ENCODE measurements at regions not wholly inside any gene's neighbourhood (a gene's known extent, or its start where the extent isn't known, plus 50 kb on each side); places are given as distances from the start of the nearest gene placed in this dataset.
"Not testable (repeated sequence)": the region's sequence is repeated elsewhere in the genome, so short reads cannot be mapped to it uniquely, and the experiment has no call there.

- no peak overlapping the region for H3K27ac ChIP-seq
- H3K27me3 ChIP-seq = peaks cover 0 to 3% (median 0%) of the 10 kb centered on the region in 7 donors
- H3K4me3 ChIP-seq = peak overlapping the region in 9 of 10 donors; percentile 8 to 57 (median 48)
- DNase-seq (peak; percentile 51 to 60), ATAC-seq (peak; percentile 48 to 86 (median 71))
- H3K9me3 ChIP-seq = no peaks in the 10 kb centered on the region
- TF ChIP-seq CTCF (IDR thresholded peaks at IDR 0.05) = peak in 8 of 9 donors; percentile 15 to 60 (median 42)
- no peaks in the 10 kb centered on the region for H3K36me3 ChIP-seq
- 18 to 22% methylated on average over 43 to 46 of the region's 46 CpGs for WGBS, 2 donors
- intact Hi-C loops (cut with DNase I) = no loop called here
- H3K4me1 ChIP-seq = peaks cover 0 to 11% (median 0%) of the 10 kb centered on the region in 9 donors
Observed at GRCh38 chr20:25987073-25987927, 290.6 kb upstream of the ZNF337 start.

GRCh38 chr20:25985597-25985996 lies 288.9 kb upstream of the ZNF337 start:
- TF ChIP-seq CTCF (IDR thresholded peaks at IDR 0.05) = no peak
- ATAC-seq = no peak

GRCh38 chr20:25984933-25985332 lies 288.3 kb upstream of the ZNF337 start:
- peak in 7 of 8 donors; percentile 50 to 84 (median 68) for ATAC-seq
- Histone ChIP-seq H3K27me3 (no peaks in the 10 kb centered on the region), H3K9me3 (no peaks in the 10 kb centered on the region), H3K4me1 (peaks cover 0 to 11% (median 0%) of the 10 kb centered on the region in 9 donors), H3K4me3 (peak overlapping the region in 9 of 10 donors; percentile 15 to 58 (median 44)), H3K36me3 (no peaks in the 10 kb centered on the region), H3K27ac (peak overlapping the region in 1 of 10 donors; percentile 9)
- no peak for TF ChIP-seq CTCF (IDR thresholded peaks at IDR 0.05)
- intact Hi-C loops (cut with DNase I) = no loop called here
- WGBS, 2 donors = 33 to 39% methylated on average over 27 of the region's 27 CpGs
- DNase-seq = peak; percentile 40 to 71

More at GRCh38 chr20:25985597-25985996, 288.9 kb upstream of the ZNF337 start:
- peak overlapping the region in 1 of 10 donors; percentile 55 for H3K4me3 ChIP-seq
- peaks cover 0 to 11% (median 0%) of the 10 kb centered on the region in 9 donors for H3K4me1 ChIP-seq
- H3K27ac ChIP-seq = no peak overlapping the region
- DNase-seq = no peak
- H3K9me3 ChIP-seq = no peaks in the 10 kb centered on the region
- no peaks in the 10 kb centered on the region for H3K36me3 ChIP-seq
- intact Hi-C loops (cut with DNase I) = no loop called here
- WGBS, 2 donors = 90% methylated on average over 15 of the region's 15 CpGs
- no peaks in the 10 kb centered on the region for H3K27me3 ChIP-seq

GRCh38 chr20:25982701-25983100 lies 286.0 kb upstream of the ZNF337 start:
- H3K27ac ChIP-seq; ATAC-seq; H3K27me3 ChIP-seq; intact Hi-C loops (cut with DNase I); H3K4me3 ChIP-seq; DNase-seq; H3K9me3 ChIP-seq; H3K36me3 ChIP-seq: not testable (repeated sequence)
- H3K4me1 ChIP-seq = peaks cover 0 to 11% (median 0%) of the 10 kb centered on the region in 9 donors

GRCh38 chr20:25978450-25979190 lies 282.0 kb upstream of the ZNF337 start:
- H3K27me3 ChIP-seq; H3K27ac ChIP-seq; ATAC-seq; H3K9me3 ChIP-seq; H3K4me1 ChIP-seq; intact Hi-C loops (cut with DNase I); DNase-seq; H3K4me3 ChIP-seq; H3K36me3 ChIP-seq: not testable (repeated sequence)
- WGBS, 2 donors = 86 to 89% methylated on average over 10 of the region's 10 CpGs

- H3K27me3 ChIP-seq; H3K4me1 ChIP-seq; DNase-seq; H3K36me3 ChIP-seq; H3K4me3 ChIP-seq; H3K9me3 ChIP-seq; intact Hi-C loops (cut with DNase I); ATAC-seq; H3K27ac ChIP-seq: not testable (repeated sequence)
- WGBS, 2 donors = 74% methylated on average over 3 of the region's 3 CpGs
Observed at GRCh38 chr20:25975816-25976215, 279.2 kb upstream of the ZNF337 start.

- H3K4me1 ChIP-seq; H3K27ac ChIP-seq; intact Hi-C loops (cut with DNase I); ATAC-seq; H3K4me3 ChIP-seq; H3K36me3 ChIP-seq; DNase-seq; H3K27me3 ChIP-seq; H3K9me3 ChIP-seq: not testable (repeated sequence)
- WGBS, 2 donors = 84 to 85% methylated on average over 4 of the region's 4 CpGs
Observed at GRCh38 chr20:25965203-25965602, 268.6 kb upstream of the ZNF337 start.

- intact Hi-C loops (cut with DNase I); H3K36me3 ChIP-seq; DNase-seq; H3K9me3 ChIP-seq; H3K4me3 ChIP-seq; ATAC-seq; H3K27ac ChIP-seq; H3K4me1 ChIP-seq: not testable (repeated sequence)
- WGBS, 2 donors = 74 to 80% methylated on average over 3 of the region's 3 CpGs
- peaks cover 0 to 20% (median 0%) of the 10 kb centered on the region in 7 donors for H3K27me3 ChIP-seq
Observed at GRCh38 chr20:25953876-25954275, 257.2 kb upstream of the ZNF337 start.

All from heart right ventricle (tissue), 16 donors.